Mucosa of rectum (tissue), 2 donors: ENCODE measurements at regions not wholly inside any gene's neighbourhood (a gene's known extent, or its start where the extent isn't known, plus 50 kb on each side); places are given as distances from the start of the nearest gene placed in this dataset.

Experiments used
- H3K27ac ChIP-seq, 2 donors: one replicate each; pipeline ENCODE4 v1.7.0; 2013; ENCODE audit warnings: inconsistent platforms in 2 of 2, low read depth in 2 of 2, low read length in 2 of 2
- H3K27me3 ChIP-seq, 2 donors: one replicate each; pipeline ENCODE4 v1.7.0; 2013; ENCODE audit warnings: low read length in 2 of 2; ENCODE audit not compliant: control insufficient read depth in 2 of 2, insufficient read depth in 2 of 2
- H3K36me3 ChIP-seq, 2 donors: one replicate each; pipeline ENCODE4 v1.7.0; 2013; ENCODE audit warnings: low read length in 2 of 2; ENCODE audit not compliant: control insufficient read depth in 2 of 2, insufficient read depth in 2 of 2
- H3K4me1 ChIP-seq, 2 donors: one replicate each; pipeline ENCODE4 v1.7.0; 2013; ENCODE audit warnings: low read length in 2 of 2, mild to moderate bottlenecking in 1 of 2; ENCODE audit not compliant: control insufficient read depth in 2 of 2, insufficient read depth in 2 of 2
- H3K4me3 ChIP-seq, 2 donors: one replicate each; pipeline ENCODE4 v1.7.0; 2013; ENCODE audit warnings: low read length in 2 of 2
- H3K9ac ChIP-seq, 2 donors: one replicate each; pipeline ENCODE4 v1.7.0; 2013; ENCODE audit warnings: low read length in 2 of 2, low read depth in 1 of 2, mild to moderate bottlenecking in 1 of 2
- H3K9me3 ChIP-seq, 2 donors: one replicate each; pipeline ENCODE4 v1.7.0; 2013; ENCODE audit warnings: low read length in 2 of 2; ENCODE audit not compliant: control insufficient read depth in 2 of 2
- donor health status: healthy.
- donor health status: Normal muscosa, but diverticular disease.

- peaks cover 0 to 3% of the 10 kb centered on the region in 2 donors for H3K27me3 ChIP-seq
- H3K4me1 ChIP-seq: peaks cover 0 to 4% of the 10 kb centered on the region in 2 donors
Measured at GRCh38 chr13:99040536-99041131, 62.8 kb upstream of the DOCK9 start.

GRCh38 chr13:99041337-99041736, 63.5 kb upstream of the DOCK9 start:
- no peak overlapping the region for H3K4me3 ChIP-seq
- no peak overlapping the region for H3K27ac ChIP-seq
- no peaks in the 10 kb centered on the region for H3K9me3 ChIP-seq
- no peak overlapping the region for H3K9ac ChIP-seq
- no peaks in the 10 kb centered on the region for H3K36me3 ChIP-seq
- peaks cover 0 to 8% of the 10 kb centered on the region in 2 donors for H3K4me1 ChIP-seq
- H3K27me3 ChIP-seq: peaks cover 0 to 3% of the 10 kb centered on the region in 2 donors

More at GRCh38 chr13:99040536-99041131, 62.8 kb upstream of the DOCK9 start:
- no peaks in the 10 kb centered on the region for H3K36me3 ChIP-seq
- no peaks in the 10 kb centered on the region for H3K9me3 ChIP-seq
- H3K27ac ChIP-seq: no peak overlapping the region
- no peak overlapping the region for H3K4me3 ChIP-seq
- no peak overlapping the region for H3K9ac ChIP-seq

- Histone ChIP-seq H3K27me3 (peaks cover 0 to 3% of the 10 kb centered on the region in 2 donors), H3K36me3 (no peaks in the 10 kb centered on the region), H3K9me3 (no peaks in the 10 kb centered on the region), H3K9ac (no peak overlapping the region), H3K4me1 (peaks cover 0 to 13% of the 10 kb centered on the region in 2 donors), H3K4me3 (no peak overlapping the region), H3K27ac (no peak overlapping the region)
Measured at GRCh38 chr13:99041788-99042187, 63.9 kb upstream of the DOCK9 start.

GRCh38 chr13:99042521-99043250, 64.8 kb upstream of the DOCK9 start:
- Histone ChIP-seq H3K4me1 (peaks cover 0 to 13% of the 10 kb centered on the region in 2 donors), H3K27me3 (peaks cover 0 to 3% of the 10 kb centered on the region in 2 donors), H3K9me3 (no peaks in the 10 kb centered on the region), H3K9ac (no peak overlapping the region), H3K4me3 (no peak overlapping the region), H3K27ac (no peak overlapping the region), H3K36me3 (no peaks in the 10 kb centered on the region)

GRCh38 chr13:99043831-99044231, 66.0 kb upstream of the DOCK9 start:
- H3K9me3 ChIP-seq: no peaks in the 10 kb centered on the region
- no peaks in the 10 kb centered on the region for H3K36me3 ChIP-seq
- H3K27me3 ChIP-seq: peaks cover 0 to 3% of the 10 kb centered on the region in 2 donors
- no peak overlapping the region for H3K9ac ChIP-seq
- H3K27ac ChIP-seq: no peak overlapping the region
- H3K4me1 ChIP-seq: peaks cover 0 to 13% of the 10 kb centered on the region in 2 donors
- no peak overlapping the region for H3K4me3 ChIP-seq

- Histone ChIP-seq H3K9me3 (no peaks in the 10 kb centered on the region), H3K4me3 (no peak overlapping the region), H3K9ac (no peak overlapping the region), H3K27me3 (peaks cover 0 to 3% of the 10 kb centered on the region in 2 donors), H3K27ac (no peak overlapping the region), H3K36me3 (no peaks in the 10 kb centered on the region), H3K4me1 (peaks cover 0 to 13% of the 10 kb centered on the region in 2 donors)
Measured at GRCh38 chr13:99044764-99045163, 66.9 kb upstream of the DOCK9 start.

- H3K4me3 ChIP-seq: no peak overlapping the region
Measured at GRCh38 chr13:99045396-99045795, 67.5 kb upstream of the DOCK9 start.

GRCh38 chr13:99046851-99047250, 69.0 kb upstream of the DOCK9 start:
- Histone ChIP-seq H3K4me3 (peak overlapping the region in 1 of 2 donors; percentile 39), H3K27me3 (peaks cover 0 to 3% of the 10 kb centered on the region in 2 donors), H3K4me1 (peaks cover 0 to 13% of the 10 kb centered on the region in 2 donors), H3K9ac (no peak overlapping the region), H3K27ac (peak overlapping the region; percentile 41 to 56), H3K36me3 (no peaks in the 10 kb centered on the region), H3K9me3 (no peaks in the 10 kb centered on the region)

More at GRCh38 chr13:99045396-99045795, 67.5 kb upstream of the DOCK9 start:
- Histone ChIP-seq H3K27ac (no peak overlapping the region), H3K36me3 (no peaks in the 10 kb centered on the region), H3K27me3 (peaks cover 0 to 3% of the 10 kb centered on the region in 2 donors), H3K9ac (no peak overlapping the region), H3K9me3 (no peaks in the 10 kb centered on the region), H3K4me1 (peaks cover 0 to 13% of the 10 kb centered on the region in 2 donors)

- no peaks in the 10 kb centered on the region for H3K9me3 ChIP-seq
- peaks cover 0 to 8% of the 10 kb centered on the region in 2 donors for H3K4me1 ChIP-seq
- H3K27me3 ChIP-seq: no peaks in the 10 kb centered on the region
- H3K36me3 ChIP-seq: no peaks in the 10 kb centered on the region
- no peak overlapping the region for H3K4me3 ChIP-seq
- no peak overlapping the region for H3K9ac ChIP-seq
- H3K27ac ChIP-seq: no peak overlapping the region
Measured at GRCh38 chr13:99050983-99051488, 73.2 kb upstream of the DOCK9 start.

GRCh38 chr13:99051768-99052455, 74.0 kb upstream of the DOCK9 start:
- no peaks in the 10 kb centered on the region for H3K4me1 ChIP-seq
- no peaks in the 10 kb centered on the region for H3K9me3 ChIP-seq
- no peaks in the 10 kb centered on the region for H3K36me3 ChIP-seq
- H3K9ac ChIP-seq: no peak overlapping the region
- H3K27me3 ChIP-seq: no peaks in the 10 kb centered on the region
- H3K27ac ChIP-seq: no peak overlapping the region
- no peak overlapping the region for H3K4me3 ChIP-seq
